Endothelial cell of umbilical vein (primary cell): ENCODE measurements at regions not wholly inside any gene's neighbourhood (a gene's known extent, or its start where the extent isn't known, plus 50 kb on each side); places are given as distances from the start of the nearest gene placed in this dataset.

Source experiments
- BruUV-seq: library from RNA; stranded (reverse); fragments of 400-500 nt; replicated peaks from 2 replicates; lab custom pipeline; 2021; lab: Mats Ljungman, UMichigan
- CTCF ChIA-PET: fragments of 300-600, 350-600 bp; sonication (Branson Sonifier 250); formaldehyde crosslinking; loops from one replicate; lab custom pipeline; 2021; ENCODE audit warnings: antibody characterized with exemption, inconsistent platforms; lab: Charles Lee
- POLR2A ChIA-PET: fragments of 300-600, 350-600 bp; sonication (Branson Sonifier 250); formaldehyde crosslinking; loops from one replicate; lab custom pipeline; 2021; ENCODE audit warnings: antibody characterized with exemption, inconsistent platforms; lab: Charles Lee
- DNase-seq: peaks from one replicate; pipeline ENCODE4 v3.0.0-alpha.2; 2011; ENCODE audit warnings: low read depth, low spot score
- FAIRE-seq: peaks from 2 replicates; lab custom pipeline; 2011; peaks lifted over from hg19 to GRCh38; lab: Jason Lieb, UNC
- H2AFZ ChIP-seq: 2 replicates; pipeline ENCODE4 v1.6.0; 2012; ENCODE audit warnings: low read depth, low read length, control low read depth, inconsistent platforms
- H3K27ac ChIP-seq: 2 replicates; pipeline ENCODE4 v1.5.1; 2011; ENCODE audit warnings: low read depth, mild to moderate bottlenecking, control low read depth, low read length, moderate library complexity; ENCODE audit not compliant: insufficient read depth
- H3K27me3 ChIP-seq, 2 experiments: 2 replicates each; pipeline versions ENCODE4 v1.6.0 to v1.6.1; 2011; ENCODE audit warnings: low read length in 2 of 2, mixed read lengths in 1 of 2; ENCODE audit not compliant: control insufficient read depth in 2 of 2, insufficient read depth in 2 of 2
- H3K36me3 ChIP-seq, 2 experiments: 2 replicates in 1 of 2; 3 replicates in 1 of 2; pipeline ENCODE4 v1.5.1; 2011; ENCODE audit warnings: low read length in 2 of 2, mild to moderate bottlenecking in 1 of 2, moderate library complexity in 1 of 2; ENCODE audit not compliant: control insufficient read depth in 2 of 2, insufficient read depth in 2 of 2; ENCODE audit errors: extremely low read depth in 1 of 2
- H3K4me1 ChIP-seq: 3 replicates; pipeline ENCODE4 v1.5.1; 2011; ENCODE audit warnings: mild to moderate bottlenecking, low read length; ENCODE audit not compliant: control insufficient read depth, insufficient read depth; ENCODE audit errors: extremely low read depth
- H3K4me2 ChIP-seq: 2 replicates; pipeline ENCODE4 v1.6.1; 2011; ENCODE audit warnings: low read length, control low read depth, mixed read lengths; ENCODE audit not compliant: insufficient read depth
- H3K4me3 ChIP-seq, 3 experiments: fragments of 200-600 bp in 1 of 3; sonication (generic), shearing (Covaris generic) in 1 of 3; replicated peaks in 1 of 3; 2 replicates each; pipeline ENCODE4 v1.5.1; 2011 to 2016; ENCODE audit warnings: control low read depth in 3 of 3, low read length in 3 of 3, mild to moderate bottlenecking in 2 of 3, inconsistent platforms in 1 of 3, low read depth in 1 of 3, moderate library complexity in 1 of 3; ENCODE audit not compliant: insufficient read depth in 1 of 3
- H3K79me2 ChIP-seq: 2 replicates; pipeline ENCODE4 v1.6.0; 2012; ENCODE audit warnings: low read length, inconsistent platforms; ENCODE audit not compliant: control insufficient read depth, insufficient read depth
- H3K9ac ChIP-seq: replicated peaks from 2 replicates; pipeline ENCODE3; 2011; ENCODE audit warnings: low read length, control low read depth; ENCODE audit not compliant: insufficient read depth; ENCODE audit errors: extremely low read depth
- H3K9me1 ChIP-seq: replicated peaks from 3 replicates; pipeline ENCODE4 v1.6.0; 2011; ENCODE audit warnings: mild to moderate bottlenecking, low read length; ENCODE audit not compliant: control insufficient read depth, insufficient read depth; ENCODE audit errors: extremely low read depth
- H3K9me3 ChIP-seq: replicated peaks from 2 replicates; pipeline ENCODE4 v1.5.1; 2012; ENCODE audit warnings: low read length, inconsistent platforms; ENCODE audit not compliant: control insufficient read depth, insufficient read depth
- H4K20me1 ChIP-seq: replicated peaks from 2 replicates; pipeline ENCODE3; 2011; ENCODE audit warnings: mild to moderate bottlenecking, low read length; ENCODE audit not compliant: control insufficient read depth, insufficient read depth; ENCODE audit errors: extremely low read depth
- EZH2 ChIP-seq: IDR thresholded peaks from 2 replicates; pipeline ENCODE4 v1.6.1; 2012; ENCODE audit warnings: borderline replicate concordance, low read depth, mild to moderate bottlenecking, moderate library complexity, low read length, inconsistent platforms; ENCODE audit not compliant: severe bottlenecking
- FOS ChIP-seq: IDR thresholded peaks from 2 replicates; pipeline ENCODE4 v1.6.1; 2011; ENCODE audit warnings: mild to moderate bottlenecking, low read length, moderate library complexity, borderline replicate concordance; ENCODE audit not compliant: insufficient read depth
- GATA2 ChIP-seq: IDR thresholded peaks from 2 replicates; pipeline ENCODE4 v1.7.0; 2011; ENCODE audit warnings: low read depth, mild to moderate bottlenecking, moderate library complexity, mixed read lengths, low read length; ENCODE audit not compliant: insufficient read length, insufficient read depth
- JUN ChIP-seq: IDR thresholded peaks from 2 replicates; pipeline ENCODE4 v1.6.1; 2011; ENCODE audit warnings: borderline replicate concordance, low read depth; ENCODE audit not compliant: insufficient read length, insufficient read depth
- MYC ChIP-seq: IDR thresholded peaks from one replicate; pipeline ENCODE4 v1.6.1; 2011; ENCODE audit warnings: mild to moderate bottlenecking, low read depth, low read length
- POLR2A ChIP-seq: IDR thresholded peaks from 2 replicates; pipeline ENCODE4 v1.6.1; 2012; ENCODE audit warnings: low read depth, mild to moderate bottlenecking, control low read depth, low read length
- POLR2AphosphoS5 ChIP-seq: IDR thresholded peaks from 2 replicates; pipeline ENCODE4 v1.6.1; 2012; ENCODE audit warnings: low read depth, mild to moderate bottlenecking, control low read depth, low read length, moderate library complexity; ENCODE audit not compliant: insufficient read depth
- dilution Hi-C: fragments of 300-500 bp; cut with MboI; formaldehyde crosslinking; loops from one replicate; pipeline ENCODE4 v1.15.0; 2019; ENCODE audit warnings: low sequenced_read_pairs; ENCODE audit not compliant: extremely low pct_ligation_motif_present
- intact Hi-C: fragments of 100-400 bp; cut with micrococcal nuclease; formaldehyde crosslinking; loops from one replicate; pipeline ENCODE4 v1.10.0; 2022
- TF ChIP-seq, protein P1 (sequence below): IDR thresholded peaks from 2 replicates; pipeline ENCODE4 v1.6.1; 2011; ENCODE audit not compliant: insufficient read depth, insufficient read length
- TF ChIP-seq, protein P2 (sequence below), 2 donors: IDR thresholded peaks; 1 replicate in 1 of 2; 2 replicates in 1 of 2; pipeline ENCODE4 v1.5.1; 2011; ENCODE audit warnings: low read length in 2 of 2, mild to moderate bottlenecking in 2 of 2, moderate library complexity in 2 of 2, control low read depth in 1 of 2, inconsistent platforms in 1 of 2, low read depth in 1 of 2; ENCODE audit not compliant: insufficient read depth in 1 of 2; ENCODE audit errors: extremely low read depth in 1 of 2

DNA sequence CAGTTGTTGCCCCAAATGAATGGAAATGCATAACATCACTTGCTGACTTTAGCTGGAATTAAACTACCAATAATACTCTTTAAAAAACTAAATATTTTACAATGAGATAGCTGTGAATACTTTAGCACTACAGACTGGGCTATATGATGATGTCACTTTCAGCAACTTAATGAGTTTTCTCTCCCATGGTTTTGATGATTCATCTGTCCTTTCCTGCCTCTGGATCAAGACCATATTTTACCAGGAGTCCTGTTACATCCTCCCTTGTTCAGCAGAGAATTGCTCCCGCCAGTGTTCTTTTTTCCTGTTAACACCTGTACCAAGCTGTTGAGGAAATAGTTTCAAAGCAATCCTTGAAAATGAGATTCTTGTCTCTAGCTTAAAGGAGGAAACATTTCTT is 543.0 kb downstream of the SPRY1 start:
- dilution Hi-C loops = no loop called here
- TF ChIP-seq, protein P1, sequence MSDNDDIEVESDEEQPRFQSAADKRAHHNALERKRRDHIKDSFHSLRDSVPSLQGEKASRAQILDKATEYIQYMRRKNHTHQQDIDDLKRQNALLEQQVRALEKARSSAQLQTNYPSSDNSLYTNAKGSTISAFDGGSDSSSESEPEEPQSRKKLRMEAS = no peak
- TF ChIP-seq GATA2 (no peak), EZH2 (no peak), JUN (peak; percentile 97), POLR2AphosphoS5 (no peak), MYC (no peak), POLR2A (no peak), FOS (peak; percentile 84)
- TF ChIP-seq, protein P2, sequence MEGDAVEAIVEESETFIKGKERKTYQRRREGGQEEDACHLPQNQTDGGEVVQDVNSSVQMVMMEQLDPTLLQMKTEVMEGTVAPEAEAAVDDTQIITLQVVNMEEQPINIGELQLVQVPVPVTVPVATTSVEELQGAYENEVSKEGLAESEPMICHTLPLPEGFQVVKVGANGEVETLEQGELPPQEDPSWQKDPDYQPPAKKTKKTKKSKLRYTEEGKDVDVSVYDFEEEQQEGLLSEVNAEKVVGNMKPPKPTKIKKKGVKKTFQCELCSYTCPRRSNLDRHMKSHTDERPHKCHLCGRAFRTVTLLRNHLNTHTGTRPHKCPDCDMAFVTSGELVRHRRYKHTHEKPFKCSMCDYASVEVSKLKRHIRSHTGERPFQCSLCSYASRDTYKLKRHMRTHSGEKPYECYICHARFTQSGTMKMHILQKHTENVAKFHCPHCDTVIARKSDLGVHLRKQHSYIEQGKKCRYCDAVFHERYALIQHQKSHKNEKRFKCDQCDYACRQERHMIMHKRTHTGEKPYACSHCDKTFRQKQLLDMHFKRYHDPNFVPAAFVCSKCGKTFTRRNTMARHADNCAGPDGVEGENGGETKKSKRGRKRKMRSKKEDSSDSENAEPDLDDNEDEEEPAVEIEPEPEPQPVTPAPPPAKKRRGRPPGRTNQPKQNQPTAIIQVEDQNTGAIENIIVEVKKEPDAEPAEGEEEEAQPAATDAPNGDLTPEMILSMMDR (IDR thresholded peaks at IDR 0.05; ENCODE audit: extremely low read depth in 1 of 2, insufficient read depth in 1 of 2, low read depth in 1 of 2, low read length in 2 of 2) = no peak
- Histone ChIP-seq H3K79me2 (no peaks in the 10 kb centered on the region), H2AFZ (no peak overlapping the region), H3K4me1 (peaks cover 35% of the 10 kb centered on the region), H3K27me3 (no peaks in the 10 kb centered on the region), H3K36me3 (no peaks in the 10 kb centered on the region), H3K4me2 (peak overlapping the region; percentile 12), H3K27ac (peak overlapping the region; percentile 79), H3K9ac (peak overlapping the region; percentile 29), H3K4me3 (no peak overlapping the region), H3K9me3 (no peaks in the 10 kb centered on the region), H3K9me1 (no peaks in the 10 kb centered on the region), H4K20me1 (no peaks in the 10 kb centered on the region)
- intact Hi-C loops = loop anchor here (1.0 kb wide), 3 partner anchors 16 to 172 kb away; no protein-coding TSS in a partner anchor
- no TSS peak for BruUV-seq
- DNase-seq (peak; percentile 86), FAIRE-seq (peak; percentile 87)
- ChIA-PET CTCF (interaction anchor here (1.0 kb wide), 1 partner anchor 167 kb away, joined by 5 read pairs; no protein-coding TSS in a partner anchor), POLR2A (interaction anchor here (0.7 kb wide), 1 partner anchor 41 kb away, joined by 3 read pairs; no protein-coding TSS in a partner anchor)
